Neural cell (in vitro differentiated cells): ENCODE measurements at regions not wholly inside any gene's neighbourhood (a gene's known extent, or its start where the extent isn't known, plus 50 kb on each side); places are given as distances from the start of the nearest gene placed in this dataset.

ENCODE experiments used
- H2AFZ ChIP-seq: fragments of 200-600, 300-800 bp; sonication (generic), shearing (Covaris generic); 2 replicates; pipeline ENCODE4 v1.6.0; 2014; ENCODE audit warnings: low read depth, mild to moderate bottlenecking, antibody characterized with exemption, low read length, moderate library complexity
- H3F3A ChIP-seq: fragments of 200-600 bp; shearing (Covaris generic); 2 replicates; pipeline ENCODE4 v1.6.1; 2016; ENCODE audit warnings: mild to moderate bottlenecking, moderate library complexity, mixed read lengths, antibody characterized with exemption, low read length; ENCODE audit not compliant: insufficient read depth, poor library complexity, severe bottlenecking
- H3K27ac ChIP-seq: fragments of 200-600, 300-800 bp; sonication (generic), shearing (Covaris generic); 2 replicates; pipeline ENCODE4 v1.5.1; 2014; ENCODE audit warnings: mild to moderate bottlenecking, low read length, moderate library complexity
- H3K27me3 ChIP-seq: fragments of 300-800, 200-600 bp; sonication (generic), shearing (Covaris generic); 2 replicates; pipeline ENCODE4 v1.6.0; 2014; ENCODE audit warnings: mild to moderate bottlenecking, low read depth, low read length, moderate library complexity; ENCODE audit not compliant: insufficient read depth
- H3K36me3 ChIP-seq: fragments of 300-800, 200-600 bp; sonication (generic), shearing (Covaris generic); 2 replicates; pipeline ENCODE4 v1.5.1; 2014; ENCODE audit warnings: mild to moderate bottlenecking, antibody characterized with exemption, low read length, moderate library complexity; ENCODE audit not compliant: insufficient read depth
- H3K4me2 ChIP-seq: fragments of 300-800, 200-600 bp; sonication (generic), shearing (Covaris generic); 2 replicates; pipeline ENCODE4 v1.6.0; 2014; ENCODE audit warnings: mild to moderate bottlenecking, low read length
- H3K4me3 ChIP-seq: fragments of 300-800, 200-600 bp; sonication (generic), shearing (Covaris generic); 2 replicates; pipeline ENCODE4 v1.5.1; 2014; ENCODE audit warnings: mild to moderate bottlenecking, low read length, moderate library complexity
- H3K79me2 ChIP-seq: fragments of 200-600 bp; shearing (Covaris generic); replicated peaks from 2 replicates; pipeline ENCODE4 v1.6.0; 2014; ENCODE audit warnings: mild to moderate bottlenecking, low read length, moderate library complexity; ENCODE audit not compliant: insufficient read depth
- H3K9ac ChIP-seq: fragments of 300-800, 200-600 bp; sonication (generic), shearing (Covaris generic); 2 replicates; pipeline ENCODE4 v1.6.1; 2016; ENCODE audit warnings: mild to moderate bottlenecking, low read length, mixed read lengths
- H3K9me2 ChIP-seq: fragments of 200-600 bp; shearing (Covaris generic); 2 replicates; pipeline ENCODE4 v1.6.1; 2016; ENCODE audit warnings: mild to moderate bottlenecking, low read length, mixed read lengths; ENCODE audit not compliant: insufficient read depth
- H3K9me3 ChIP-seq: fragments of 200-600, 300-800 bp; sonication (generic), shearing (Covaris generic); 2 replicates; pipeline ENCODE4 v1.6.1; 2016; ENCODE audit warnings: mild to moderate bottlenecking, mixed run types, low read length, moderate library complexity, mixed read lengths
- H4K20me1 ChIP-seq: fragments of 200-600 bp; shearing (Covaris generic); 2 replicates; pipeline ENCODE4 v1.6.1; 2016; ENCODE audit warnings: mild to moderate bottlenecking, mixed run types; ENCODE audit not compliant: insufficient read depth
- EP300 ChIP-seq: fragments of 450-650 bp; conservative IDR thresholded peaks from 2 replicates; pipeline ENCODE4 v1.6.1; 2014; ENCODE audit warnings: antibody characterized with exemption, mild to moderate bottlenecking, moderate library complexity; ENCODE audit not compliant: poor library complexity, severe bottlenecking
- EZH2 ChIP-seq: fragments of 200-600, 300-800 bp; shearing (Covaris generic), sonication (generic); IDR thresholded peaks from 2 replicates; pipeline ENCODE4 v1.6.1; 2014; ENCODE audit warnings: antibody characterized with exemption, low read length, borderline replicate concordance, mild to moderate bottlenecking; ENCODE audit not compliant: insufficient read depth, poor library complexity, severe bottlenecking
- MXI1 ChIP-seq: fragments of 450-650 bp; conservative IDR thresholded peaks from 2 replicates; pipeline ENCODE4 v1.6.1; 2014; ENCODE audit warnings: antibody characterized with exemption, mild to moderate bottlenecking; ENCODE audit not compliant: poor library complexity, severe bottlenecking
- POLR2AphosphoS5 ChIP-seq: IDR thresholded peaks from 2 replicates; pipeline ENCODE4 v1.6.1; 2012
- RAD21 ChIP-seq: fragments of 450-650 bp; conservative IDR thresholded peaks from 2 replicates; pipeline ENCODE4 v1.6.1; 2014; ENCODE audit warnings: antibody characterized with exemption, mild to moderate bottlenecking, moderate library complexity
- SMC3 ChIP-seq: fragments of 450-650 bp; conservative IDR thresholded peaks from 2 replicates; pipeline ENCODE4 v1.6.1; 2014; ENCODE audit warnings: antibody characterized with exemption, mild to moderate bottlenecking, moderate library complexity; ENCODE audit not compliant: poor library complexity
- TAF1 ChIP-seq: IDR thresholded peaks from 2 replicates; pipeline ENCODE4 v1.6.1; 2012; ENCODE audit warnings: low read depth
- TF ChIP-seq, protein P1 (sequence below): fragments of 450-650 bp; IDR thresholded peaks from 2 replicates; pipeline ENCODE4 v1.5.1; 2014; ENCODE audit warnings: antibody characterized with exemption, mild to moderate bottlenecking, moderate library complexity; ENCODE audit not compliant: poor library complexity, severe bottlenecking
- TF ChIP-seq, protein P2 (sequence below): IDR thresholded peaks from 2 replicates; pipeline ENCODE4 v1.6.1; 2012; ENCODE audit warnings: borderline replicate concordance

DNA sequence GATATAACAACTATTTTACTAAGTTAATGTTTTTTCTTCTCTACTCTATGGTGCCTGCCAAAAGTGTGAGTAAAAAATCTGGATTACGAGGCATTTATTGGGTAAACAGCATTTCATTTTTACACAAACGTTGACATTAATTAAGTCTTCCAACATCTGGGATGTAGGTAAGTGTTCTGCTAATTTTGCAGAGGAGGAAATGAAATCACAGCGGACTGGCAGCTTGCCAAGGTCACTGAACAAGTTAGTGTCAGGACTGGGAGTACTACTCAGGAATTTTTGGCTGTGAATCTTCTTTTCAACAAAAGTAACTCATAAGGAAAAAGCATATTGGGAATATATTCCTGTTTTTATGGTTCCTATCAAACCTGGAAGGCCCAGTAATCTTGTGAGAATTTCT lies 612.1 kb upstream of the FZD8 start:
- H3K4me3 ChIP-seq: no peak overlapping the region
- H3K27ac ChIP-seq: no peak overlapping the region
- no peaks in the 10 kb centered on the region for H3F3A ChIP-seq
- H3K36me3 ChIP-seq: no peaks in the 10 kb centered on the region
- H3K9me3 ChIP-seq: no peaks in the 10 kb centered on the region
- no peak overlapping the region for H2AFZ ChIP-seq
- H3K9me2 ChIP-seq: no peaks in the 10 kb centered on the region
- H3K27me3 ChIP-seq: no peaks in the 10 kb centered on the region
- no peak overlapping the region for H3K9ac ChIP-seq
- no peaks in the 10 kb centered on the region for H4K20me1 ChIP-seq
- TF ChIP-seq SMC3 (no peak), POLR2AphosphoS5 (no peak), EP300 (no peak), MXI1 (no peak), TAF1 (no peak), RAD21 (no peak), EZH2 (no peak)
- TF ChIP-seq, protein P1, sequence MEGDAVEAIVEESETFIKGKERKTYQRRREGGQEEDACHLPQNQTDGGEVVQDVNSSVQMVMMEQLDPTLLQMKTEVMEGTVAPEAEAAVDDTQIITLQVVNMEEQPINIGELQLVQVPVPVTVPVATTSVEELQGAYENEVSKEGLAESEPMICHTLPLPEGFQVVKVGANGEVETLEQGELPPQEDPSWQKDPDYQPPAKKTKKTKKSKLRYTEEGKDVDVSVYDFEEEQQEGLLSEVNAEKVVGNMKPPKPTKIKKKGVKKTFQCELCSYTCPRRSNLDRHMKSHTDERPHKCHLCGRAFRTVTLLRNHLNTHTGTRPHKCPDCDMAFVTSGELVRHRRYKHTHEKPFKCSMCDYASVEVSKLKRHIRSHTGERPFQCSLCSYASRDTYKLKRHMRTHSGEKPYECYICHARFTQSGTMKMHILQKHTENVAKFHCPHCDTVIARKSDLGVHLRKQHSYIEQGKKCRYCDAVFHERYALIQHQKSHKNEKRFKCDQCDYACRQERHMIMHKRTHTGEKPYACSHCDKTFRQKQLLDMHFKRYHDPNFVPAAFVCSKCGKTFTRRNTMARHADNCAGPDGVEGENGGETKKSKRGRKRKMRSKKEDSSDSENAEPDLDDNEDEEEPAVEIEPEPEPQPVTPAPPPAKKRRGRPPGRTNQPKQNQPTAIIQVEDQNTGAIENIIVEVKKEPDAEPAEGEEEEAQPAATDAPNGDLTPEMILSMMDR: no peak
- TF ChIP-seq, protein P2, sequence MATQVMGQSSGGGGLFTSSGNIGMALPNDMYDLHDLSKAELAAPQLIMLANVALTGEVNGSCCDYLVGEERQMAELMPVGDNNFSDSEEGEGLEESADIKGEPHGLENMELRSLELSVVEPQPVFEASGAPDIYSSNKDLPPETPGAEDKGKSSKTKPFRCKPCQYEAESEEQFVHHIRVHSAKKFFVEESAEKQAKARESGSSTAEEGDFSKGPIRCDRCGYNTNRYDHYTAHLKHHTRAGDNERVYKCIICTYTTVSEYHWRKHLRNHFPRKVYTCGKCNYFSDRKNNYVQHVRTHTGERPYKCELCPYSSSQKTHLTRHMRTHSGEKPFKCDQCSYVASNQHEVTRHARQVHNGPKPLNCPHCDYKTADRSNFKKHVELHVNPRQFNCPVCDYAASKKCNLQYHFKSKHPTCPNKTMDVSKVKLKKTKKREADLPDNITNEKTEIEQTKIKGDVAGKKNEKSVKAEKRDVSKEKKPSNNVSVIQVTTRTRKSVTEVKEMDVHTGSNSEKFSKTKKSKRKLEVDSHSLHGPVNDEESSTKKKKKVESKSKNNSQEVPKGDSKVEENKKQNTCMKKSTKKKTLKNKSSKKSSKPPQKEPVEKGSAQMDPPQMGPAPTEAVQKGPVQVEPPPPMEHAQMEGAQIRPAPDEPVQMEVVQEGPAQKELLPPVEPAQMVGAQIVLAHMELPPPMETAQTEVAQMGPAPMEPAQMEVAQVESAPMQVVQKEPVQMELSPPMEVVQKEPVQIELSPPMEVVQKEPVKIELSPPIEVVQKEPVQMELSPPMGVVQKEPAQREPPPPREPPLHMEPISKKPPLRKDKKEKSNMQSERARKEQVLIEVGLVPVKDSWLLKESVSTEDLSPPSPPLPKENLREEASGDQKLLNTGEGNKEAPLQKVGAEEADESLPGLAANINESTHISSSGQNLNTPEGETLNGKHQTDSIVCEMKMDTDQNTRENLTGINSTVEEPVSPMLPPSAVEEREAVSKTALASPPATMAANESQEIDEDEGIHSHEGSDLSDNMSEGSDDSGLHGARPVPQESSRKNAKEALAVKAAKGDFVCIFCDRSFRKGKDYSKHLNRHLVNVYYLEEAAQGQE: no peak
- H3K79me2 ChIP-seq: no peaks in the 10 kb centered on the region
- no peak overlapping the region for H3K4me2 ChIP-seq

DNA sequence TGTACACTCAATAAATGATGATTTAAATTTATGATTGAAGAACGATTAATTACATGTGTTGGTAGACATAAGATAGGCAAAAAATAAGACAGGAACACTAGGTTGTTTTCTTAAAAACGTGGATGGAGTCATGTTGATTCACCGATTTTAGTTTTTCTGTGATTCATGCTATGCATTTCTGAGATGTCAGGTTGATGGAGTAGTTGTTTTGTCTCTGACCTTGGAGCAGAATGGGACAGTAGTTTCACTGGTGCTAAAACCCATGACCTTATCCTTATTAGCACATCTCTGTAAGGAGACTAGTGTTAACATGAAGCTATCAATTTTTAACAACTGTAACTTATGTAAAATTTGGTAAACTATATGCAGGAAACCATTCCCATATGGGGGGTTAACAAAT lies 611.6 kb upstream of the FZD8 start:
- H3K27ac ChIP-seq: no peak overlapping the region
- H3K79me2 ChIP-seq: no peaks in the 10 kb centered on the region
- H3K4me2 ChIP-seq: no peak overlapping the region
- H3K9me3 ChIP-seq: no peaks in the 10 kb centered on the region
- H3K9ac ChIP-seq: no peak overlapping the region
- H3K27me3 ChIP-seq: no peaks in the 10 kb centered on the region
- H4K20me1 ChIP-seq: no peaks in the 10 kb centered on the region
- no peak overlapping the region for H3K4me3 ChIP-seq
- H3K36me3 ChIP-seq: no peaks in the 10 kb centered on the region
- no peak for TF ChIP-seq TAF1
- TF ChIP-seq EP300: no peak
- TF ChIP-seq POLR2AphosphoS5: no peak
- no peak for TF ChIP-seq EZH2
- TF ChIP-seq MXI1: no peak
- no peaks in the 10 kb centered on the region for H3K9me2 ChIP-seq
- H3F3A ChIP-seq: no peaks in the 10 kb centered on the region
- H2AFZ ChIP-seq: no peak overlapping the region

DNA sequence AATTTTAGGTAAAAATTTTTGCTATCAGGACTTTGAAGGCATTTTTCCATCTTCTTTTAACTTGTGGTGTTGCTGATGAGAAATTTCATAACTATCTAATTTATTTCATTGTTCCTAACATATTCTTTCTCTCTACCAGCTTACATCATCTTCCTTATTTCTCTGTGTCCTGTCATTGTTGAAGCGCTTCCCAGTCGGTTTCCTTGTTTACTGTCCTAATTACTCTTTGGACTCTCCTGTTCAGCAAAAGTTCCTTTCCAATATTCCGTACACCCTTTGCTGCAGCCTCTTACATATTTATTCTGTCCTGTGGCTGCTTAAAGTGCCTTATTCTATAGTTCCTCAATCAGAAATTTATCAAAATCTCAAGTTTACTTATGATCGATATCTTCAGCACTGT lies 609.0 kb upstream of the FZD8 start:
- no peaks in the 10 kb centered on the region for H3K9me3 ChIP-seq
- H3K9ac ChIP-seq: no peak overlapping the region
- H2AFZ ChIP-seq: no peak overlapping the region
- no peak overlapping the region for H3K27ac ChIP-seq
- no peaks in the 10 kb centered on the region for H4K20me1 ChIP-seq
- H3K27me3 ChIP-seq: no peaks in the 10 kb centered on the region
- no peak overlapping the region for H3K4me3 ChIP-seq
- TF ChIP-seq, protein P1: no peak
- no peak for TF ChIP-seq SMC3
- TF ChIP-seq RAD21: no peak
- TF ChIP-seq POLR2AphosphoS5: no peak
- TF ChIP-seq TAF1: no peak
- TF ChIP-seq, protein P2: no peak
- no peak for TF ChIP-seq EP300
- no peak for TF ChIP-seq EZH2
- TF ChIP-seq MXI1: no peak
- no peaks in the 10 kb centered on the region for H3K79me2 ChIP-seq
- H3K4me2 ChIP-seq: no peak overlapping the region
- H3K9me2 ChIP-seq: no peaks in the 10 kb centered on the region
- no peaks in the 10 kb centered on the region for H3K36me3 ChIP-seq
- H3F3A ChIP-seq: no peaks in the 10 kb centered on the region
